GM19043 (cell line): ENCODE measurements at regions not wholly inside any gene's neighbourhood (a gene's known extent, or its start where the extent isn't known, plus 50 kb on each side); places are given as distances from the start of the nearest gene placed in this dataset.

Experiments used
- ATAC-seq: cut with Tn5 transposase; IDR thresholded peaks from one replicate; pipeline ENCODE4 v1.9.1; 2021; ENCODE audit warnings: low read depth; ENCODE audit not compliant: unreplicated experiment

DNA sequence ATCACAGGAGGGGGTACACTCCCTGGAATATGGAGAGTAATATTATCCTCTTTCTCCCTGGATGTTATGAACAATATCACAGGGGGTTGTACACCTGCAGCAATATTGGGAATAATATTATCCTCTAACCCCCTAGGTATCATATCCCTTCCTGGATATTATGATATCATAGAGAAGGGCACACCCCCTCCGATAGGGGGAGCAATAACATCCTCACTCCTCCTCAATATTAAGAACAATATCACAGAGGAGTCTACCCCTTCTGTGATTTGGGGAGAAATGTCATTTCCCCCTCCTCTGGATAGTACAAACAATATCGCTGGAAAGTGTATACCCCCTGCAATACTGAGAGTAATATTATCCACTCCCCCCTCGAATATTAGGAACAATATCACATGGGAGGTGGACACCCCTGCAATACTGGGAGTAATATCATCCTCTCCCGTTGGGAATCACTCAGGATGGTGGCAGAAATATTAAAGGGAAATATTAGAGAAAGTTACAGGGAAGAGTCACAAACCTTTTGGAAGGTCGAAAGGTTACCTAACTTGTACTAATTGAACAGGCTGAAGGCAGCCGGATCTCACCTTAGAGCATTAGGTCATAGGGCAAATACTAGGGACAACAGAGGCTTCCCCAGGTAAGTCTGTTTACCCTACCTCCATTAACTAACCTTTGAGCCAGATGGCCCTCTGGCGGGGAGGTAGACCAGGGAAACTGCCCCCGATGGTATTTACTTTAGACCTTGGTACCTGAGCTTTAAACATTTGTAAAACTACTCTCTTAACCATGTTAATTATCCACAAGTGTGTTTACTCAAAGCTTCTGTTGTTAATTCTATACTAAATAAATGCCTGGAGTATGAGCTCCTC is 57.5 kb upstream of the FREM1 start:
- ATAC-seq, result no peak

DNA sequence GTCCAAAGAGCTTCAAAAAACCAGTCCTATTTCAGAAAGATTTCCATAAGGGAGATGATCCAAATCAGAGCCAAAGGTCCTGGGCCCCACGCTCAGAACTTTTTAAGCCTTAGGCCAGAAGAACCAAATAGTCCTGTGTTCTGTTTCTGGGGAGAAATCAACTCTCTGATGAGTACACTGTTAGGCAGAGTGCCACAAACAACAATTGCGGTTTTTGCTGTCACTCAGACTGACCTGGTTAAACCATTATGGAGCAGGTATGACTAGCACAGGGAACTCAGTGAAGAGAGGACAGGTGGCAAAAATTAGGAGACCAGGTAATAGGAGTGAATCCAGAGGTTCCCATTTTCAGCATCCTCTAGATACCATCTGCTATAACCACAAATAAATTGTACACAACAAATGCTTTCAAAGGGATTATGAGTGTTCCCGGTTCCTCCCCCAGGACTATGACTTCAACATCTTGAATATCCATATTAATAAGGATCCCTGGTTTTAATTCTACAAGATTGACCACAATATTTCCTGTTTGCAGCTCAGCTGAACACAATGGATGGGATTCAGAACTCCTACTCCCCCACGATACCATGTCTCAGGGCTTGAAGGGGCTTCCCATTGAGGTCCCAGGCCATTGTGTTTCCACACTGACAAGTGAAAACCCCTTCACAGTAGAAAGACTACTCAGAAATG is 52.1 kb upstream of the FREM1 start:
- no peak for ATAC-seq

DNA sequence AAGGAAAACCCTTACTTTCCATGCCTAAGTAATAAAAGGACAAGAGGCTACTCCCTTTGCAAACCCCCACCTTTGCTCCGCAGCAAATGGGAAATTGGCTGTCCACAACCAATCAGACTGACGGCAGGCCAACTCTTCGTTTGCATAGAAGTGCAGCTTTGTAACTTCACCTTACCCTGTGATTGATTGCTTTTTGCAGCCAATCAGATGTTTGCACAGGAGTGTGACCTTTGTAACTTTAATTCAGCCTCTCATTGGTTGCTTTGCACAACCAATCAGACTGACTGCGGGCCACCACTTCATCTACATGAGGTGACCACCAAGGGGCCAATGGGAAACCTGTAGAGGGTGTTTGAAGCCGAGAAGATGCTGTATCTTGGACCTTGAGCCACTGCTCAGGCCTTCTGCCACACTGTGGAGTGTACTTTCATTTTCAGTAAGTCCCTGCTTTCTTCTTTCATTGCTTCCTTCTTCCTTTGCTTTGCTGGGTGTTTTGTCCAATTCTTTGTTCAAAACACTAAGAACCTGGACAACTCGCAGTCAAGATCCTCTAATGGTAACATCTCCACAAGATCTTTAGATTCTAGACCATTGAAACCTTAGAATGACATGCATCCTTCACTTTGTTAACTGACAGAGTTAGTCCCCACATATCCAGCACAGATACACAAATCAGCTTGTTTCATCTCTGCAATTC is 51.3 kb upstream of the FREM1 start:
- ATAC-seq, result no peak

DNA sequence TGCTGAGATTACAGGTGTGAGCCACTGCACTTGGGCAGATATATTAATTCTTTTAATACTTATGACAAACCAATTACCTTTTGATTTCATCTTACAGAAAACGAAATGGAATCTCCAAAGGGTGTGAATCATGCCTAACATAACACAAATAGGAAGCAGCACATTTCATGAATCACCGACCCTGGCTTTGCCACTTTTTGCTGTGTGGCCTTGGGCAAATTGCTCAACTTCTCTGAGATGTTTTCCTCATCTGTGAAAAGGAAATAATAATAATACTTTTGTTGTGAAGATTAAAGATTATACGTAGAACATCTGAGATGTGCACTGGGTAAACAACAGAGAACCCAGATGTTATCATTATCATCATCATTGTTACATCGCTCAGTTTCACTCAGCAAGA is 50.7 kb upstream of the FREM1 start:
- ATAC-seq, result no peak
